Germinal center (tissue), 1 donor: ENCODE measurements at regions not wholly inside any gene's neighbourhood (a gene's known extent, or its start where the extent isn't known, plus 50 kb on each side); places are given as distances from the start of the nearest gene placed in this dataset.

ENCODE experiments used
- DNase-seq: peaks from one replicate; pipeline ENCODE4 v3.0.0; 2012; ENCODE audit warnings: mixed read lengths, low spot score

DNA sequence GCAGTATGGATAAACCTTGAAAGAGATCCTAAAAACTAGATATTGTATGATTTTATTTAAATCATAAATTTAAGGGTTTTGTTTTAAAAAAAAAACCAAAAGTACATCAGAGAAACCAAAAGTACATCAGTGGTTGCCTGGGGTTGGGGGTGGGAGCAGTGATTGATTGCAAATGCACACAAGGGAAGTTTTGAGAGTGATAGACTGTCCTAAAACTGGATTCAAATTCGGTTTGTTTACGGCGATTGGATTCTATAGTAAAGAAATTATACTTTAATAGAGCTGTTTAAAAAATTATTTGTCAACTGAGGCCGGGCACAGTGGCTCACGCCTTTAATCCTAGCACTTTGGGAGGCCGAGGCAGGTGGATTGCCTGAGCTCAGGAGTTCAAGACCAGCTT, 179.8 kb downstream of the METTL4 start:
- DNase-seq, result no peak

- no peak for DNase-seq
Measured at GRCh38 chr18:2392446-2392845, 178.9 kb downstream of the METTL4 start.

DNA sequence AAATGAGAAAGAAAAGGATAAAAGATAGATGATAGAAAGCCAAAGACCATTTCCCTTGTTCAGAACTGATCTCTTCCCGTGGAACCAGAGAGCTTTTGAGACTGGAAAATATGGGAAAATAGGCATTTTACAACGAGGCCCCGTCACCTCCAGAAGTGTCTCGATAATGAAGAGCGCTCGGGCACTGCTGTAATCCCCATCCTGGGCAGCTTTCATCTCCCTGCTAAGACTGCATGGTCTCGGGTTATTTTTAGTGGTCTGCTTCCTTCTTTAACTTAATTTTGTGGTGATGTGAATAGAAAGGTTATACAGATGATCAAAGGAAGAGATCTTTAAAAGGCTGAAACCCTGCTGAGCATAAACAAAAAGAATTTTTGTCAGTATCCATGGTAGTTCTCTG, 176.6 kb downstream of the METTL4 start:
- no peak for DNase-seq

DNA sequence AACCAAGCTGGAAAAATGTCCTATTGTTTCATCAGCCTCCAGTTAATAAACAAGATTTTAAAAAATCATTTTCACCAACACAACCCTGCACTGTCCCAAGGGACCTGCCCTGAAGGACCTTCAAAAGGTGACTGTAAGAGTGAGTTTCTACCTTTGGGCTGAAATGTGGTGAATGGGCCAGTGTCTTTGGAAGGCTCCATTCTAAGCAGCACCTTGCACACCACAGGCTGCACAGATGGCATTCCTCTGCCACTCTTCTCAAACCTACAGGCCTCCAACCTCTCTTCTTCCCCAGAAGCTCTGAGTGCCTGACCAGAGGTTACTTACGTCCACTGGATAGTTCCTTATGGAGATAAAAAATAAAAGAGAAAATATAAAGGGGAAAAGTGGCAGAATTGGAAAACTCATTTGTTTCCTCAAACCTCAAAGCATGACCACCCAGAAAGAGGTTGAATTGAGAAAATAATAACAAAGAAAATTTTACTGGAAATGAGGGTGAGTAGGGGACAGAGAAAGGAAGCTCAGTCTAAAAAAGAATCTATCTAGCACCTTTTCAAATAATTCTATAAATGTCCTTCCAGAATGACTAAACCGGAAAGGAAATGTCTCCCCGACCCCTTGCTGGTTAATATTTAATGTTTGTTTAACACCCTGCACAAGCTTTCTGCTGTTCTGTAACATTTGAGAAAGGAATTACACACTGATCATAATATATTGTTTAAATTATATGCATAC, 175.7 kb downstream of the METTL4 start:
- no peak for DNase-seq

- DNase-seq, result no peak
Measured at GRCh38 chr18:2396162-2396505, 175.2 kb downstream of the METTL4 start.

DNA sequence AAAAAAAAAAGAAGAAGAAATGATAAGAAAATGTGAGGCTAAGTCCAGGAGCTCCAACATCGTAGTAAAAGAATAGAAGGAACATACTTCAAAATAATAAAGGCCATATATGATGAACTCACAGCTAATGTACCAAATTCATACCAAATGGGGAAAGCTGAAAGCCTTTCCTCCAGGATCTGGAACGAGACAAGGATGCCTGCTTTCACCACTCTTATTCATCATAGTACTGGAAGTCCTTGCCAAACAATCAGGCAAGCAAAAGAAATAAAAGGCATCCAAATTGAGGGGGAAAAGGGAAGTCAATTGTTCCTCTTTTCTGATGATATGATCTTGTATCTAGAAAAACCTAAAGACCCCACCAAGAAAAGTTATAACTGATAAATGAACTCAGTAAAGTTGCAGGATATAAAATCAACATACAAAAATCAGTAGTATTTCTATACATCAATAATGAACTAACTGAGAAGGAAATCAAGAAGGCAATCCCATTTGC, 170.6 kb downstream of the METTL4 start:
- DNase-seq, result no peak

DNA sequence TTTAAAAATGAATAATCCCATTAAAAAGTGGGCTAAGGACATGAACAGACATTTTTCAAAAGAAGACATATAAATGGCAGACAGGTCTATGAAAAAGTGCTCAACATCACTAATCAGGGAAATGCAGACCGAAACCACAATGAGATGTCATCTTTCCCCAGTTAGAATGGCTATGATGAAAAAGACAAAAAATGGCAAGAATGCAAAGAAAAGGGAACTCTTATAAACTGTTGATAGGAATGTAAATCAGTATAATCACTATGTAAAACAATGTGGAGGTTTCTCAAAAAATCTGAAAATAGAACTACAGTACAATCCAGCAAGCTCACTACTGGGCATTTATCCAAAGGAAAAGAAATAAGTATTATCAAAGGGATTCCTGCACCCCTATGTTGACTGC, 169.2 kb downstream of the METTL4 start:
- DNase-seq, result no peak

GRCh38 chr18:2406544-2406943, 164.8 kb downstream of the METTL4 start:
- no peak for DNase-seq

GRCh38 chr18:2407961-2408360, 163.3 kb downstream of the METTL4 start:
- DNase-seq, result no peak

DNA sequence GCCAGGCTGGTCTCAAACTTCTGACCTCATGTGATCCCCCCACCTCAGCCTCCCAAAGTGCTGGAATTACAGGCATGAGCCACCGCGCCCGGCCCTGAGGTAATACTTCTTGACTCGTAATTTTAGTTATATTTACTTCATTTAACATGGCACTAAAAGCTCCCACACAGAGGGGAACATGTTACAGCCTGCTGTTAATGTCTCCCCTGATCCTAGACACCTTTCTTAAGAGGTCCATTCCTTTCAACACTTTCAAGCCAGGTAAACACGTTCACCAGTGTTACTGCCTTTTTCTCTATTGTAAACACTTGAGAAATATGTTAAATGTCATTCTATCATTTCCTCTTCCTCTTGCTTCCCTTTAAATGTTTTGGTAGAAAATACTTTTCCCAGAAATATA, 161.4 kb downstream of the METTL4 start:
- no peak for DNase-seq

GRCh38 chr18:2410688-2411087, 160.6 kb downstream of the METTL4 start:
- DNase-seq, result no peak

GRCh38 chr18:2411381-2411960, 159.8 kb downstream of the METTL4 start:
- DNase-seq, result no peak

GRCh38 chr18:2412281-2412680, 159.0 kb downstream of the METTL4 start:
- DNase-seq, result no peak

GRCh38 chr18:2412996-2413751, 158.1 kb downstream of the METTL4 start:
- DNase-seq, result no peak

DNA sequence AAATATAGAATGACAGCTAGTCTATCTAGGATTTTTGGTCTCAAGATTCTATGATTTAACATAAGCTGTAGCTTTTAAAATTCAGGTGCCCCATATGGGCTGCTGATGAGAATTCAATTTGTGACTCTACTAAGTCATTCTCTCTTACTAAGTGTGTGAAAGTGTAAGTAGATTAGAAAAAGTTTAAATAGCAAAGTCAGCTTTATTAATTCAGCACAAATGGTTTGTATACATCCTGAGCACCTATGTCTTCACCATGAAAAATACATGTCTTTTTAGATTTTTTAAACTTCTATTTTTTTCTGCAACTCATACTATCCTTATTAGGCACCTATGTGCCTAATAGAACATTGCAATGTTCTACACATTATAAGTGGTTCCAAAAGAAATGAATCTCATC, 157.1 kb downstream of the METTL4 start:
- no peak for DNase-seq

GRCh38 chr18:2415656-2416055, 155.6 kb downstream of the METTL4 start:
- no peak for DNase-seq

GRCh38 chr18:2417861-2418610, 153.3 kb downstream of the METTL4 start:
- DNase-seq, result no peak

- no peak for DNase-seq
Measured at GRCh38 chr18:2420367-2420766, 150.9 kb downstream of the METTL4 start.

DNA sequence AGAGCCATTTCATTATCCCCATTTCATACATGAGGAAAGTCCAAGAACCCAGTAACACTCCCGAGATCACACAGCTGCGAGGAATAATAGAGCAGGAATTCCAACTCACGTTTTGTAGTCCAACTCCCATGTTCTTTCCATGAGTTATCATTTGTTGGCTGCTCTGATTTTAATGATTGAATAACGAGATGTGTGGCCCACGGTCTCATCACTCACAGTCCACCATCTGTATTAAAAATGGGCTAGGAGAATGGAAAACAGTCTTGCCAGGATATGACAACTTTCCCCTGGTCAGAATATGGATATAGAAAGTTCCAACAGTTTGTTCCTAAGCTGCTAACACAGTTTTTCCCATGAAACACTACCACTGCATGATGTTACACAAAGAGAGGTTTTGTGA, 147.5 kb downstream of the METTL4 start:
- DNase-seq, result no peak

GRCh38 chr18:2424420-2424819, 146.9 kb downstream of the METTL4 start:
- DNase-seq, result no peak

GRCh38 chr18:2425426-2426317, 145.6 kb downstream of the METTL4 start:
- no peak for DNase-seq

- no peak for DNase-seq
Measured at GRCh38 chr18:2430191-2430590, 141.1 kb downstream of the METTL4 start.
